ENCODE measurements at regions not wholly inside any gene's neighbourhood (a gene's known extent, or its start where the extent isn't known, plus 50 kb on each side); places are given as distances from the start of the nearest gene placed in this dataset.
"Not testable (repeated sequence)": the region's sequence is repeated elsewhere in the genome, so short reads cannot be mapped to it uniquely, and the experiment has no call there.

GRCh38 chr3:6251612-6252400 lies 609.1 kb upstream of the GRM7 start:
- no peak for DNase-seq (ENCODE audit: low read depth in 1 of 2, low spot score in 1 of 2)

- no peak for DNase-seq (ENCODE audit: low read depth in 1 of 2, low spot score in 1 of 2)
Observed at GRCh38 chr3:6254490-6254889, 606.4 kb upstream of the GRM7 start.

GRCh38 chr3:6255229-6255628 lies 605.7 kb upstream of the GRM7 start:
- no peak for DNase-seq (ENCODE audit: low read depth in 1 of 2, low spot score in 1 of 2)

GRCh38 chr3:6260551-6261191 lies 600.2 kb upstream of the GRM7 start:
- no peak for DNase-seq (ENCODE audit: low read depth in 1 of 2, low spot score in 1 of 2)

GRCh38 chr3:6262010-6262409 lies 598.9 kb upstream of the GRM7 start:
- no peak for DNase-seq (ENCODE audit: low read depth in 1 of 2, low spot score in 1 of 2)

DNA sequence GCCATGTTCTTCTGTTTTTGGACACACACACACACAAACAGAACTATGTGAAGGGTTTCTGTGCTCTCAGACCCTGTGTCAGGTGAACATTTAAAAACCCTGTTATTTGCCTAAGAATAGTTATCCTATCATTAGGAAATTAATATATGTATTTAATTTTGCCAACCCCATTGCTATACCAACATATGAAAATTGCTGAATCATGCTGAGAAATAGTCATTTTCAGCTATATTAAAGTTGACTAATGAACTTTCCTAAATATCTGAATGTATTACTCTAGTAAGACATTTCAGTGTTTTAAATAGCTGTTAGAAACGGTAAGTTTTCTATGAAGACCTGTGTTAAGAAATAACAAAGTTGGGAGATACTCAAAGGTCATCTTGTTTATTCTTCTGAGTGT lies 596.9 kb upstream of the GRM7 start:
- no peak for DNase-seq (ENCODE audit: low read depth in 1 of 2, low spot score in 1 of 2)

- no peak for DNase-seq (ENCODE audit: low read depth in 1 of 2, low spot score in 1 of 2)
Observed at GRCh38 chr3:6264906-6265305, 596.0 kb upstream of the GRM7 start.

GRCh38 chr3:6266135-6266534 lies 594.8 kb upstream of the GRM7 start:
- no peak for DNase-seq (ENCODE audit: low read depth in 1 of 2, low spot score in 1 of 2)

- no peak for DNase-seq (ENCODE audit: low read depth in 1 of 2, low spot score in 1 of 2)
Observed at GRCh38 chr3:6273878-6274277, 587.0 kb upstream of the GRM7 start.

DNA sequence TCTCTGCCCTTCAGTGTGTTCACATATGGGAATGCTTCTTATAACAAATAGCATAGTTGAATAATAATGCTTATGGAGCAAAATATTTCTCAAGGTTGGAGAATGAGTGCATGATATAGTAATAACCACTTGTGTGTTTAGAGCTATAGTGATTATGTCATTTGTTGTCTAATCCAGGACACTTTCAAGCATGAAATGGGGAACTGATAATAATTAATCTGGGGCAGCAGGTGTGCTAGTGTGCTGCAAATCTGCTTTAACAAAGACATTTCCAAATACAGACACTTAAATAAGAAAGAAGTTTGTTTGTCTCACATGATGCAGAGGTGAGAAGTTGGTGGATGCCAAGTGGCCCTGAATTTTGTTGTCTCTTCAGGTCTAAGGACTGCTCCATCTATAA lies 579.3 kb upstream of the GRM7 start:
- no peak for DNase-seq (ENCODE audit: low read depth in 1 of 2, low spot score in 1 of 2)

- no peak for DNase-seq (ENCODE audit: low read depth in 1 of 2, low spot score in 1 of 2)
Observed at GRCh38 chr3:6282918-6283317, 578.0 kb upstream of the GRM7 start.

DNA sequence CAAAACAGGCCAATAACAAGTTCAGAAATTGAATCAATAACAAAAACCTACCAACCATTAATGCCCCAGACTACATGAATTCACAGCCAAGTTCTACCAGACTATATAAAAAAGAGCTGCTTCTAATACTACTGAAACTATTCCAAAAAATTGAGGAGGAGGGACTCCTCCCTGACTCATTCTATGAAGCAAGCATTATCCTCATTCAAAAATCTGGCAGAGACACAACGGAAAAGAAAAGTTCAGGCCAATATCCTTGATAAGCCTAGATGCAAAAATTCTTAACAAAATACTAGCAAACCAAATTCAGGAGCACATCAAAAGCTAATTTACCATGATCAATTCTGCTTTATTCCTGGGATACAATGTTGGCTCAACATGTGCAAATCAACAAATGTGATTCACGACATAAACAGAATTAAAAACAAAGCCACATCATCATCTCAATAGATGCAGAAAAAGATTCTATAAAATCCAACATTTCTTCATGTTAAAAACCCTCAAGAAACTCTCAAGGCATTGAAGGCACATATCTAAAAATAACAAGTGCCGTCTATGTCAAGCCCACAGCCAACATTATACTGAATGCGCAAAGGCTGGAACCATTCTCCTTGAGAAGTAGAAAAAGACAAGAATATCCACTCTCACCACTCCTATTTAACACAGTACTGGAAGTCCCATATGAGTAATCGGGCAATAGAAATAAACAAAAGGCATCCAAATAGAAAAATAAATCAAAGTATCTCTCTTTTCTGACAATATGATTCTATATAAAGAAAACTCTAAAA lies 573.6 kb upstream of the GRM7 start:
- DNase-seq (ENCODE audit: low read depth in 1 of 2, low spot score in 1 of 2): no peak

DNA sequence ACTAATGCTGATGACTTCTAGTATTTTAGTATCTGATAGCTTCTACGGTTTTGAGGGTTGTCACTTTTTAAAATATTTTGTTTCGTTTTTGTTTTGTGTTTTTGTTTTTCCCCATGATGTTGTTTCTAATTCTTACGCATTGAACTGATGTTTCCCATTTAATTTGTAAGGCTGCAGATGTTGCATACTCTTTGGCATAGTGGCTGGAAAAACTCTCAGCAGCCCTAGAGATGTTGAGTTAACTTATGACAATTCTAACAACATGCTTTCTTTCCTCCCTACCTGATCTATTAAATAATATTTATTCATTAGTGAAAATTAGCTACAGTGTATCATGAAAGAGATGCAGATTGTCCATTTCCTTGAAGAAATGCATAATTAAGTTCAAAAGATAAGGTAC lies 559.3 kb upstream of the GRM7 start:
- DNase-seq (ENCODE audit: low read depth in 1 of 2, low spot score in 1 of 2): no peak

DNA sequence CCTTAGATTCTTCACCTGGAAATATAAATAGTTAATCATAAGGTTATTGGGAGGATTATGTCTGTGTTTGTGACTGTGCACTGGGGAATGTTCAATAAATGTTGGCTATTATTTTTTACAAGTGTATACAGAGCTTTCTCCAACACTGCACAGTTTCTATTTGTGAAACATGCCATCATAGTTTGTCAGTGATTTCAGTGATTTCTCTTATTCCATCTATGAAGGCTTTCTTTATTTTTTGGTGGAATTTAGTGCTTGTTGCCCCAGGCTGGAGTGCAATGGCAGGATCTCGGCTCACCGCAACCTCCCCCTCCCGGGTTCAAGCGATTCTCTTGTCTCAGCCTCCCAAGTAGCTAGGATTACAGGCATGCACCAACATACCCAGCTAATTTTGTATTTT lies 545.0 kb upstream of the GRM7 start:
- DNase-seq (ENCODE audit: low read depth in 1 of 2, low spot score in 1 of 2): no peak

DNA sequence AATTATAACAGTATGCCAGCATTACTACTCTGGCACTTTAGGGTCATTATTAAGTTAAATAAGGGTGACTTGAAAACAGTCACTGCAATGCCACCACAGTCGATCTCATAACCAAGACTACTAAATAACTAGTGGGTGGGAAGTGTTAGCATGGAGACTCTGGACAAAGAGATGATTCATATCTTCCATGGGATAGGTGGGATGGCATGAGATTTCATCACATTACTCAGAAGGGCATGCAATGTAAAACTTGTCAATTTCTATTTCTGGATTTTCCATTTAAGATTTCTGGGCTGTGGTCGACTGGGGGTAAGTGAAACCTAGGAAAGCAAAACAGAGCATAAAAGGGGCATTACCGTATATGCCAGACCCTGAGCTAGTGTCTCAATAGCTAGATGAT lies 538.9 kb upstream of the GRM7 start:
- no peak for DNase-seq (ENCODE audit: low read depth in 1 of 2, low spot score in 1 of 2)

DNA sequence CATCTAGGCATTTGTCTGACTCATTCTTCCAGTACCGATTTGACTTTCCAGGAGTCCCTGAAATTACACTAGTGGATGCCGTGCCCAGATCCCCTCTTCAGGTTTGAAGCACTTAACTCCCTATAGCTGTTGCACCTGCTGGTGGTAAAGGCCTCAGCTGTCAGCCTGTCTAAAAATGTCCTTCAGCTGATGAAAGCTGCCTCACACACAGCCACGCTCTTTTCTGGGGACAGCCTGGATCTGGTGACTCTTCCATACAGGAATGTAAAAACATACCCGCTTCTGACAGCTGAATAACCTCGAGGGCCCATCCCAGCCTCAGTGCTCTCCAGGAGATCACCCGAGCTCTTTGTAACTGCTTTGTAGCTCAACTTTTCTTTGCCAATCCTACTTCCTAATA lies 534.1 kb upstream of the GRM7 start:
- DNase-seq (ENCODE audit: low read depth in 1 of 2, low spot score in 1 of 2): no peak

DNA sequence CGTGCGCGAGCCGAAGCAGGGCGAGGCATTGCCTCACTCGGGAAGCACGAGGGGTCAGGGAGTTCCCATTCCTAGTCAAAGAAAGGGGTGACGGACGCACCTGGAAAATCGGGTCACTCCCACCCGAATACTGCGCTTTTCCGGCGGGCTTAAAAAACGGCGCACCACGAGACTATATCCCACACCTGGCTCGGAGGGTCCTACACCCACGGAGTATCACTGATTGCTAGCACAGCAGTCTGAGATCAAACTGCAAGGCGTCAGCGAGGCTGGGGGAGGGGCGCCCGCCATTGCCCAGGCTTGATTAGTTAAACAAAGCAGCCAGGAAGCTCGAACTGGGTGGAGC lies 520.0 kb upstream of the GRM7 start:
- not testable (repeated sequence) for DNase-seq (ENCODE audit: low read depth in 1 of 2, low spot score in 1 of 2)

DNA sequence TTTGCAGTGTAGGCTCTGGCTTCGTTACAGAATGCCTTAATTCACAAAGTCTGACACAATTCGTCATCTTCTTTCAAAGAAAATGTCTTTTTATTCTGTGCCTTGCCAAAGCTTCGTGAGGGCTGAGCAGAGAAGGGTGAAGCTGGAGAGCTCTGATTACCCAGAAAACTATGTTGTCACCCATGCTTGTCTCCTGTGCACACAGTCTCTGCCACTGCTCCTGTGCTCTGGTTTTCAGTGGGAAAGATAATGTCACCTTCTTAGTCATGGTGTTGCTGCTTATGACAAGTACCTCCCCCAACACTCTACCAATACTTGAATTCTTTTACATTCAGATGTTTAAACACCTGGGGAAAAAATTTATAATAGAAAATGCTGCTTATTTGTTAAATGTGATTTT lies 509.2 kb upstream of the GRM7 start:
- DNase-seq (ENCODE audit: low read depth in 1 of 2, low spot score in 1 of 2): no peak

DNA sequence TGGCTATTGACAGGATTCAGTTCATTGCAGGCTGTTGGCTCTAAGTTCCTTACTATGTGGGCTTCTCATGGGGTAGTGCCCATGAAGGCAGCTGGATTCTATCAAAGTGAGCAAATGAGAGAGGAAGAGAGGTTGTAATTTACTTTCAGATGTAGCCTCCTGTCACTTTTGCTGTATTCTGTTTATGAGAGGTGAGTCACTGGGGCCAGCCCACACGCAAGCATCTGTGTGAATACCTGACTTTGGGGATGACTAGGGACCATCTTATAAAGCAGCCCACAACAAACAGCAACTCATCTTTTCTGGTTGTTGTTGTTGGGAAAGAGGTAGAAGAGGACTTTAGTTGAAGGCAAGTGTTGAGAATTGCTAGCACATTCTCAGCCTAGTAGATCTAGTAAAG lies 506.3 kb upstream of the GRM7 start:
- DNase-seq (ENCODE audit: low read depth in 1 of 2, low spot score in 1 of 2): no peak

- no peak for DNase-seq (ENCODE audit: low read depth in 1 of 2, low spot score in 1 of 2)
Observed at GRCh38 chr3:6362406-6362805, 498.5 kb upstream of the GRM7 start.

DNA sequence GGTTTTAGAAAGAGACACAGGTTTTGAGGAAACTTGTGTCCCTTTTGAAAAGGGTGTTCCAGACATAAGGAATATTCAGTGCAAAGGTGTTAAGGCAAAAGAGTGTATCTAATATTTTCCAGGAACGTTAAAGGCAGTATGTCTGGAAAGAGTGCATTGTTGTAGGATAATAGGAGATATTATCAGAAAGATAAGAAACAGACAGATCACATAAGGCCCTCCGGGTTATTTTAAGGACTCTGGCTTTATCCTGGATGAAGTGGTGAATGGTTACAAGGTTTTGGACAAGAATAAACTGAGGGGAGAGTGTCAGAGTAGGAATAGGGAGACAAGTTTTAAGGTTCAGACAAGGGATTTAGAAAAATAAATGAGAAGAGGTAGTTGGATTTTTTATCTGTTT lies 493.7 kb upstream of the GRM7 start:
- no peak for DNase-seq (ENCODE audit: low read depth in 1 of 2, low spot score in 1 of 2)

- DNase-seq (ENCODE audit: low read depth in 1 of 2, low spot score in 1 of 2): no peak
Observed at GRCh38 chr3:6392123-6392522, 468.8 kb upstream of the GRM7 start.
